Upper lobe of left lung (tissue), 6 donors: ENCODE measurements at regions not wholly inside any gene's neighbourhood (a gene's known extent, or its start where the extent isn't known, plus 50 kb on each side); places are given as distances from the start of the nearest gene placed in this dataset.

Experiments used
- ATAC-seq, 2 donors: fragments of 200-7000 bp; cut with Tn5 transposase; one replicate each; pipeline ENCODE4 v1.9.1; 2022; ENCODE audit warnings: mild to moderate bottlenecking in 2 of 2, moderate library complexity in 2 of 2; ENCODE audit not compliant: low FRiP score in 2 of 2
- DNase-seq, 2 donors: peaks; one replicate each; pipeline ENCODE4 v3.0.0-alpha.2; 2019 to 2020
- H3K27ac ChIP-seq, 4 donors: fragments of 200-600 bp; sonication (generic); one replicate each; pipeline ENCODE4 v1.5.1; 2016 to 2019
- H3K27me3 ChIP-seq, 4 donors: fragments of 200-600 bp; sonication (generic); one replicate each; pipeline ENCODE4 v1.5.1; 2017 to 2019
- H3K36me3 ChIP-seq, 4 donors: fragments of 200-600 bp; sonication (generic); one replicate each; pipeline ENCODE4 v1.5.1; 2016 to 2019
- H3K4me1 ChIP-seq, 4 donors: fragments of 200-600 bp; sonication (generic); one replicate each; pipeline ENCODE4 v1.5.1; 2018 to 2019
- H3K4me3 ChIP-seq, 4 donors: fragments of 200-600 bp; sonication (generic); one replicate each; pipeline ENCODE4 v1.5.1; 2017 to 2019; ENCODE audit warnings: mild to moderate bottlenecking in 2 of 4, moderate library complexity in 1 of 4
- H3K9me3 ChIP-seq, 4 donors: fragments of 200-600 bp; sonication (generic); one replicate each; pipeline ENCODE4 v1.5.1; 2018 to 2019
- EP300 ChIP-seq, 4 donors: sonication (generic); formaldehyde crosslinking; IDR thresholded peaks; one replicate each; pipeline ENCODE4 v1.5.1; 2017; ENCODE audit warnings: antibody characterized with exemption in 4 of 4, control low read depth in 2 of 4
- POLR2A ChIP-seq, 4 donors: fragments of 450-650 bp; IDR thresholded peaks; one replicate each; pipeline ENCODE4 v1.5.1; 2016 to 2017; ENCODE audit warnings: antibody characterized with exemption in 4 of 4, mild to moderate bottlenecking in 2 of 4
- POLR2AphosphoS5 ChIP-seq, 2 donors: sonication (generic); formaldehyde crosslinking; IDR thresholded peaks; one replicate each; pipeline ENCODE4 v1.5.1; 2017; ENCODE audit warnings: antibody characterized with exemption in 2 of 2
- WGBS, 2 donors: methylation state at CpG; one replicate each; pipeline ENCODE4 v1.1.5; 2017 to 2018; 5-methylcytosine and 5-hydroxymethylcytosine counted together
- TF ChIP-seq, protein P1 (sequence below), 6 experiments: fragments of 450-650 bp in 4 of 6; fragments of 200-600 bp in 2 of 6; sonication (generic) in 2 of 6; IDR thresholded peaks; one replicate each; pipeline ENCODE4 v1.5.1; 2016 to 2019; ENCODE audit warnings: antibody characterized with exemption in 6 of 6
- donor health status: DM: no; HTN: no; CAD: no; lungs with moderate emphysema.
- donor health status: DM: no; HTN: yes; CAD: no; lungs with severe emphysema.

DNA sequence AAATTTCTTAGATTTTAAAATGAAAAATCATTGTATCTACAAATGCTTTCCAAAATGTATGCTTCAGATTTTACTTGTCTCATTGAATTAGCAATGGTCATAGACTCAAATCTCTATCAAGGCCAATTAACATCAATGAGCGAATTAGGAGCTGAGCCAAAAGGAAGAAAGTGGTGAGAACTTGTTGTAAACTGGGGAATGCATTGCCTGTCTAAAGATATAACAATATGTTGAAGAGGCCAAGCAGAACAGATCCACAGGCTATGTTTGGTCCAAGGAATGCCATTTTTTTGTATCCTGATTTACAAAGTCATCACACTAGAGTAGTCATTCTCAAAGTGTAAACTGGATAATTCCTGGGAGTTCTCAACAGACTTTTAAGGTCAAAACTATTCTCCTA, 370.7 kb downstream of the GJA1 start:
- ATAC-seq, result no peak
- H3K27ac ChIP-seq, result no peak overlapping the region
- H3K4me3 ChIP-seq, result no peak overlapping the region
- no peaks in the 10 kb centered on the region for H3K4me1 ChIP-seq
- no peaks in the 10 kb centered on the region for H3K9me3 ChIP-seq
- TF ChIP-seq EP300 (IDR thresholded peaks at IDR 0.05) (no peak), POLR2AphosphoS5 (IDR thresholded peaks at IDR 0.05) (no peak), POLR2A (IDR thresholded peaks at IDR 0.05) (no peak)
- TF ChIP-seq, protein P1, sequence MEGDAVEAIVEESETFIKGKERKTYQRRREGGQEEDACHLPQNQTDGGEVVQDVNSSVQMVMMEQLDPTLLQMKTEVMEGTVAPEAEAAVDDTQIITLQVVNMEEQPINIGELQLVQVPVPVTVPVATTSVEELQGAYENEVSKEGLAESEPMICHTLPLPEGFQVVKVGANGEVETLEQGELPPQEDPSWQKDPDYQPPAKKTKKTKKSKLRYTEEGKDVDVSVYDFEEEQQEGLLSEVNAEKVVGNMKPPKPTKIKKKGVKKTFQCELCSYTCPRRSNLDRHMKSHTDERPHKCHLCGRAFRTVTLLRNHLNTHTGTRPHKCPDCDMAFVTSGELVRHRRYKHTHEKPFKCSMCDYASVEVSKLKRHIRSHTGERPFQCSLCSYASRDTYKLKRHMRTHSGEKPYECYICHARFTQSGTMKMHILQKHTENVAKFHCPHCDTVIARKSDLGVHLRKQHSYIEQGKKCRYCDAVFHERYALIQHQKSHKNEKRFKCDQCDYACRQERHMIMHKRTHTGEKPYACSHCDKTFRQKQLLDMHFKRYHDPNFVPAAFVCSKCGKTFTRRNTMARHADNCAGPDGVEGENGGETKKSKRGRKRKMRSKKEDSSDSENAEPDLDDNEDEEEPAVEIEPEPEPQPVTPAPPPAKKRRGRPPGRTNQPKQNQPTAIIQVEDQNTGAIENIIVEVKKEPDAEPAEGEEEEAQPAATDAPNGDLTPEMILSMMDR (IDR thresholded peaks at IDR 0.05), result no peak
- H3K27me3 ChIP-seq, result no peaks in the 10 kb centered on the region
- H3K36me3 ChIP-seq, result no peaks in the 10 kb centered on the region
- no peak for DNase-seq
- WGBS, 2 donors, result 91 to 92% methylated on average over 1 of the region's 1 CpG

DNA sequence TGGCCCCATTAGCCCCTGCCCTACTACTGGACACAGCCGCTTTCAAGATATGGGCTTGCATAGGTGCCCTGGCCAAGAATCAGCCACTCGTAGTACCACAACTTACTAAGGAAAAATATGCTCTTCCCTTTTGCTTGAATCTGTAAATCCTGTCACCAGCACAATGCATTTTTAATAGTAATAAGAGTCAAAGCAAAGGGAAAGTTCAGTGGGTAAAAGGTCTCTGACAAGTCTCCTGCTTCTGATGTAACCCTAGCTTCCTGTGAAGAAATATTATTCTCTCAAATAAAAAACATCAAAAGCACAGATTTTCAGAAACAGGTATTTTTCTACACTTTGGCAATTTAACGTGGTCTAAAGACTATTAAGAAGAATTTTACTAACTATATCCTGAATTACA, 373.8 kb downstream of the GJA1 start:
- no peak overlapping the region for H3K4me3 ChIP-seq
- no peaks in the 10 kb centered on the region for H3K36me3 ChIP-seq
- TF ChIP-seq EP300 (IDR thresholded peaks at IDR 0.05), result no peak
- 84 to 89% methylated on average over 3 of the region's 3 CpGs for WGBS, 2 donors
- no peaks in the 10 kb centered on the region for H3K27me3 ChIP-seq
- H3K4me1 ChIP-seq, result no peaks in the 10 kb centered on the region
- no peak overlapping the region for H3K27ac ChIP-seq
- DNase-seq (no peak), ATAC-seq (no peak)
- no peaks in the 10 kb centered on the region for H3K9me3 ChIP-seq

DNA sequence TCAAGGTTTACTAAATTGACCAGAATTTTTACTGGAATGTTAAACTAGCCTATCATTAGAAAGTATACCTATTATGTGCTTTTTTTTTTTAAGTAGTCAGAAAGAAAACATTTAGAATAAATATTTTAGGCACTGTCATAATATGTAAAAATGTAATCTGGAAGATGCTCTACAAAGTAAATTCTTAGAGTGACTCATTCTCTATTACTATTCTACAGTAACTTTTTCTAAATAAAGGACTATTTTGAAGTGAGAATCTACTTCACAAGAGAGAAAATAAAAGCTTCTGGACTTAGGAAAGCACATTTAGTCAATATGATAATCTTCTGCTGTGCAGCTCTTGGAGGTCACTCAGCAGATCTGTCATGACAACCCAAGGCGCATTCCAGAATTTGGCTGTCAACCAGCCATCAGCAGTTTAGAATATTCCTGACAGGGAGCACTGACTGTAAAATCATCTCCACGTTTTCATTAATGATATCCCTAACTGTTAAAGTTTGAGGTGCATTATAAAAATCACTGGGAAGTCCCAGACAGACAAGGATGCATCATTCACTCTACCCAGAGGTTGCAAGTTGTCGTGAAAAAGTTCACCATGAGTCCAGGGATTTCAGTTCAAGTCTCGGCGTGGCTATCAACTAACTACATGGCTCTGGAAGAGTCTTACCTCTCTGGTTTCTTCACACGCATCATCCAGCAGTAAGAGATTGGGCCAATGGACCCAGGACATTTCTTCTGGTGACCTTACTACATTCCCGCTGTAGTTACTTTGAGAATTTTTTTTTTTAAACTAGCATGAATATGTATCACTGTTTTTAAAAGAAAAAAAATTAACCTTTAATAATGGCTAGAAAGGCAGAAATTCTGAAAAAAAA, 374.9 kb downstream of the GJA1 start:
- Histone ChIP-seq H3K4me1 (no peaks in the 10 kb centered on the region), H3K4me3 (no peak overlapping the region), H3K27ac (no peak overlapping the region), H3K27me3 (no peaks in the 10 kb centered on the region), H3K36me3 (no peaks in the 10 kb centered on the region), H3K9me3 (no peaks in the 10 kb centered on the region)
- no peak for DNase-seq
- no peak for ATAC-seq
- TF ChIP-seq, protein P1 (IDR thresholded peaks at IDR 0.05), result no peak
- no peak for TF ChIP-seq EP300 (IDR thresholded peaks at IDR 0.05)
- TF ChIP-seq POLR2A (IDR thresholded peaks at IDR 0.05), result no peak
- no peak for TF ChIP-seq POLR2AphosphoS5 (IDR thresholded peaks at IDR 0.05)
- 85 to 87% methylated on average over 7 of the region's 7 CpGs for WGBS, 2 donors

DNA sequence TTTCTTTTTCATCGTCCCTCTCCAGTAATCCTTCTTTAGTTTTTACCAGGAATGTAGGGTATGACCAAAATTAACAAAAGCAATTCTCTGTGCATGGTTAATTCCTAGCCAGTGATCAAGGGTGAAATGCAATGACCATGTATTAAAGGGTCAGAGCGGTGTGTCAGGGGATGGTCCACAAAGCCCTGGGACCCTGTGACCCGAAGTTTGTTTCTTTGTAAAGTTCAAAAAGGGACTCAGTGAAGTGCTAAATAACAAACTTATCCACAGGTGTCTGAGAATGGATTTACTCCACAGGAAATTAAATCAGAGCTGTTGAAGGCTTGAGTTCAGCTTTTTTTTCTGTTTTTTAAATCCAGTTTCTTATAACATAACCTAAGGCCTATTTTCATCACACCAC, 375.7 kb downstream of the GJA1 start:
- H3K27ac ChIP-seq, result no peak overlapping the region
- H3K9me3 ChIP-seq, result no peaks in the 10 kb centered on the region
- H3K27me3 ChIP-seq, result no peaks in the 10 kb centered on the region
- ATAC-seq (no peak), DNase-seq (no peak)
- H3K4me3 ChIP-seq, result no peak overlapping the region
- WGBS, 2 donors, result 80 to 89% methylated on average over 3 of the region's 3 CpGs
- TF ChIP-seq, protein P1 (IDR thresholded peaks at IDR 0.05), result no peak
- no peak for TF ChIP-seq POLR2A (IDR thresholded peaks at IDR 0.05)
- no peak for TF ChIP-seq EP300 (IDR thresholded peaks at IDR 0.05)
- no peak for TF ChIP-seq POLR2AphosphoS5 (IDR thresholded peaks at IDR 0.05)
- no peaks in the 10 kb centered on the region for H3K36me3 ChIP-seq
- no peaks in the 10 kb centered on the region for H3K4me1 ChIP-seq

DNA sequence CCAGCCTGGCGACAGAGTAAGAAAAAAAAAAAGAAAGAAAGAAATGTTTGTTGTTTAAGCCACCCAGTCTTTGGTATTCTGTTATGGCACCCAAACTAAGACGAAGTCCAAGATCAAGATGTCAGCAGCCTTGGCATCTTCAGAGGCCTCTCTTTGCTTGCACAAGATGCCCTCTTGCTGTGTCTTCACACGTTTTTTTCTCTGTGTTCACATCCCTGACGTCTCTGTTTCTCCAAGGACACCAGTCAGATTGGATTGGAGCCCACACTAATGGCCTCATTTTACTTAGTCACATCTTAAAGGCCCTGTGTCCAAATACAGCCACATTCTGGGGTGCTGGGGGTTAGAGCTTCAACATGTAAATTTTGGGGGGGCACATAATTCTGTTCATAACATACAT, 380.9 kb downstream of the GJA1 start:
- ATAC-seq (no peak), DNase-seq (no peak)
- Histone ChIP-seq H3K4me3 (no peak overlapping the region), H3K9me3 (peaks cover 0 to 14% (median 5%) of the 10 kb centered on the region in 4 donors), H3K4me1 (peaks cover 0 to 4% (median 0%) of the 10 kb centered on the region in 4 donors), H3K27ac (no peak overlapping the region), H3K27me3 (no peaks in the 10 kb centered on the region), H3K36me3 (no peaks in the 10 kb centered on the region)
- WGBS, 2 donors, result 65 to 67% methylated on average over 4 of the region's 4 CpGs
- TF ChIP-seq, protein P1 (IDR thresholded peaks at IDR 0.05), result no peak
- TF ChIP-seq EP300 (IDR thresholded peaks at IDR 0.05) (no peak), POLR2A (IDR thresholded peaks at IDR 0.05) (no peak), POLR2AphosphoS5 (IDR thresholded peaks at IDR 0.05) (no peak)
